Liver (tissue), 8 donors: ENCODE measurements at regions not wholly inside any gene's neighbourhood (a gene's known extent, or its start where the extent isn't known, plus 50 kb on each side); places are given as distances from the start of the nearest gene placed in this dataset.

Experiments used
- DNase-seq: peaks from one replicate; pipeline ENCODE4 v3.0.0-alpha.2; 2017; ENCODE audit warnings: low spot score
- H3K27ac ChIP-seq, 2 donors: one replicate each; pipeline ENCODE4 v1.7.0; 2013; ENCODE audit warnings: inconsistent platforms in 2 of 2, low read length in 2 of 2, control low read depth in 1 of 2, low read depth in 1 of 2, mild to moderate bottlenecking in 1 of 2
- H3K27me3 ChIP-seq, 4 donors: one replicate each; pipeline versions ENCODE4 v1.6.1 to v1.7.0; 2013; ENCODE audit warnings: low read length in 3 of 4, inconsistent platforms in 1 of 4, mild to moderate bottlenecking in 1 of 4, moderate library complexity in 1 of 4; ENCODE audit not compliant: control insufficient read depth in 4 of 4, insufficient read depth in 4 of 4
- H3K36me3 ChIP-seq, 4 donors: one replicate each; pipeline versions ENCODE4 v1.6.1 to v1.7.0; 2013; ENCODE audit warnings: low read length in 3 of 4, mild to moderate bottlenecking in 3 of 4, low read depth in 1 of 4, moderate library complexity in 1 of 4; ENCODE audit not compliant: control insufficient read depth in 4 of 4, insufficient read depth in 3 of 4
- H3K4me1 ChIP-seq, 4 donors: one replicate each; pipeline versions ENCODE4 v1.6.1 to v1.7.0; 2013; ENCODE audit warnings: low read length in 3 of 4, mild to moderate bottlenecking in 3 of 4, moderate library complexity in 1 of 4; ENCODE audit not compliant: control insufficient read depth in 4 of 4, insufficient read depth in 4 of 4
- H3K4me3 ChIP-seq, 3 donors: one replicate each; pipeline versions ENCODE4 v1.6.1 to v1.7.0; 2013; ENCODE audit warnings: low read length in 3 of 3, control low read depth in 1 of 3, low read depth in 1 of 3, mild to moderate bottlenecking in 1 of 3
- H3K9ac ChIP-seq, 2 donors: one replicate each; pipeline ENCODE4 v1.7.0; 2013; ENCODE audit warnings: low read length in 2 of 2, mild to moderate bottlenecking in 2 of 2, moderate library complexity in 2 of 2, control low read depth in 1 of 2, low read depth in 1 of 2
- H3K9me3 ChIP-seq, 4 donors: one replicate each; pipeline versions ENCODE4 v1.6.1 to v1.7.0; 2013; ENCODE audit warnings: low read length in 3 of 4; ENCODE audit not compliant: control insufficient read depth in 4 of 4
- ATF3 ChIP-seq: IDR thresholded peaks from 2 replicates; pipeline ENCODE4 v1.6.1; 2016; ENCODE audit warnings: antibody characterized with exemption
- EGR1 ChIP-seq, 2 donors: IDR thresholded peaks; 2 replicates each; pipeline ENCODE4 v1.6.1; 2016 to 2018; ENCODE audit warnings: antibody characterized with exemption in 2 of 2, low read depth in 2 of 2
- FOXA1 ChIP-seq: IDR thresholded peaks from 2 replicates; pipeline ENCODE4 v1.6.1; 2016; ENCODE audit warnings: antibody characterized with exemption
- FOXA2 ChIP-seq: IDR thresholded peaks from 2 replicates; pipeline ENCODE4 v1.6.1; 2016; ENCODE audit warnings: antibody characterized with exemption
- GABPA ChIP-seq, 2 donors: IDR thresholded peaks in 1 of 2; conservative IDR thresholded peaks in 1 of 2; 2 replicates each; pipeline ENCODE4 v1.6.1; 2016; ENCODE audit warnings: antibody characterized with exemption in 2 of 2, mild to moderate bottlenecking in 1 of 2, moderate library complexity in 1 of 2
- HNF4A ChIP-seq, 2 donors: conservative IDR thresholded peaks; 2 replicates each; pipeline ENCODE4 v1.6.1; 2016; ENCODE audit warnings: antibody characterized with exemption in 2 of 2, mild to moderate bottlenecking in 2 of 2
- HNF4G ChIP-seq: IDR thresholded peaks from 2 replicates; pipeline ENCODE4 v1.6.1; 2016; ENCODE audit warnings: antibody characterized with exemption
- JUND ChIP-seq, 2 donors: IDR thresholded peaks; 2 replicates each; pipeline ENCODE4 v1.6.1; 2016; ENCODE audit warnings: antibody characterized with exemption in 2 of 2
- NR2F2 ChIP-seq: IDR thresholded peaks from 2 replicates; pipeline ENCODE4 v1.6.1; 2016; ENCODE audit warnings: antibody characterized with exemption
- RAD21 ChIP-seq, 2 donors: IDR thresholded peaks; 2 replicates each; pipeline ENCODE4 v1.6.1; 2016; ENCODE audit warnings: antibody characterized with exemption in 2 of 2, mild to moderate bottlenecking in 2 of 2
- RXRA ChIP-seq, 2 donors: IDR thresholded peaks; 2 replicates each; pipeline ENCODE4 v1.6.1; 2017 to 2018; ENCODE audit warnings: antibody characterized with exemption in 2 of 2, mild to moderate bottlenecking in 1 of 2
- SP1 ChIP-seq: IDR thresholded peaks from 2 replicates; pipeline ENCODE4 v1.6.1; 2018; ENCODE audit warnings: antibody characterized with exemption, mild to moderate bottlenecking
- TAF1 ChIP-seq: conservative IDR thresholded peaks from 2 replicates; pipeline ENCODE4 v1.6.1; 2016; ENCODE audit warnings: antibody characterized with exemption, mild to moderate bottlenecking
- YY1 ChIP-seq: IDR thresholded peaks from 2 replicates; pipeline ENCODE4 v1.6.1; 2016; ENCODE audit warnings: antibody characterized with exemption, mild to moderate bottlenecking
- WGBS: extraction: QIAGEN DNeasy Blood & Tissue Kit; methylation state at CpG from one replicate; pipeline ENCODE4 v1.1.7; 2013; 5-methylcytosine and 5-hydroxymethylcytosine counted together
- TF ChIP-seq, protein P1 (sequence below): IDR thresholded peaks from 2 replicates; pipeline ENCODE4 v1.6.1; 2016; ENCODE audit warnings: antibody characterized with exemption
- TF ChIP-seq, protein P2 (sequence below): IDR thresholded peaks from 2 replicates; pipeline ENCODE4 v1.6.1; 2016; ENCODE audit warnings: antibody characterized with exemption
- TF ChIP-seq, protein P3 (sequence below): IDR thresholded peaks from 2 replicates; pipeline ENCODE4 v1.6.1; 2016; ENCODE audit warnings: antibody characterized with exemption, mild to moderate bottlenecking
- TF ChIP-seq, protein P4 (sequence below): fragments of 150-350 bp; IDR thresholded peaks from 2 replicates; pipeline ENCODE4 v1.5.1; 2017; ENCODE audit warnings: improper control_type of control experiment, low read depth, low read length; ENCODE audit not compliant: missing input control
- donor health status: healthy.
- donor health status: healthy.
- donor health status: healthy.
- donor health status: healthy.
- donor health status: healthy.

- no peak for DNase-seq
- H3K9ac ChIP-seq, result no peak overlapping the region
- TF ChIP-seq NR2F2 (no peak), RAD21 (IDR thresholded peaks at IDR 0.05) (no peak), FOXA2 (no peak), SP1 (no peak), ATF3 (no peak), YY1 (no peak), EGR1 (IDR thresholded peaks at IDR 0.05; ENCODE audit: low read depth in 2 of 2) (no peak), HNF4G (no peak), TAF1 (no peak), GABPA (IDR thresholded peaks at IDR 0.05 in 1 of 2, conservative IDR thresholded peaks at IDR 0.05 in 1 of 2) (no peak), JUND (IDR thresholded peaks at IDR 0.05) (no peak), HNF4A (conservative IDR thresholded peaks at IDR 0.05) (no peak), RXRA (IDR thresholded peaks at IDR 0.05) (no peak), FOXA1 (no peak)
- TF ChIP-seq, protein P1, sequence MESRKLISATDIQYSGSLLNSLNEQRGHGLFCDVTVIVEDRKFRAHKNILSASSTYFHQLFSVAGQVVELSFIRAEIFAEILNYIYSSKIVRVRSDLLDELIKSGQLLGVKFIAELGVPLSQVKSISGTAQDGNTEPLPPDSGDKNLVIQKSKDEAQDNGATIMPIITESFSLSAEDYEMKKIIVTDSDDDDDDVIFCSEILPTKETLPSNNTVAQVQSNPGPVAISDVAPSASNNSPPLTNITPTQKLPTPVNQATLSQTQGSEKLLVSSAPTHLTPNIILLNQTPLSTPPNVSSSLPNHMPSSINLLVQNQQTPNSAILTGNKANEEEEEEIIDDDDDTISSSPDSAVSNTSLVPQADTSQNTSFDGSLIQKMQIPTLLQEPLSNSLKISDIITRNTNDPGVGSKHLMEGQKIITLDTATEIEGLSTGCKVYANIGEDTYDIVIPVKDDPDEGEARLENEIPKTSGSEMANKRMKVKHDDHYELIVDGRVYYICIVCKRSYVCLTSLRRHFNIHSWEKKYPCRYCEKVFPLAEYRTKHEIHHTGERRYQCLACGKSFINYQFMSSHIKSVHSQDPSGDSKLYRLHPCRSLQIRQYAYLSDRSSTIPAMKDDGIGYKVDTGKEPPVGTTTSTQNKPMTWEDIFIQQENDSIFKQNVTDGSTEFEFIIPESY, result no peak
- TF ChIP-seq, protein P2, sequence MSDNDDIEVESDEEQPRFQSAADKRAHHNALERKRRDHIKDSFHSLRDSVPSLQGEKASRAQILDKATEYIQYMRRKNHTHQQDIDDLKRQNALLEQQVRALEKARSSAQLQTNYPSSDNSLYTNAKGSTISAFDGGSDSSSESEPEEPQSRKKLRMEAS, result no peak
- TF ChIP-seq, protein P3, sequence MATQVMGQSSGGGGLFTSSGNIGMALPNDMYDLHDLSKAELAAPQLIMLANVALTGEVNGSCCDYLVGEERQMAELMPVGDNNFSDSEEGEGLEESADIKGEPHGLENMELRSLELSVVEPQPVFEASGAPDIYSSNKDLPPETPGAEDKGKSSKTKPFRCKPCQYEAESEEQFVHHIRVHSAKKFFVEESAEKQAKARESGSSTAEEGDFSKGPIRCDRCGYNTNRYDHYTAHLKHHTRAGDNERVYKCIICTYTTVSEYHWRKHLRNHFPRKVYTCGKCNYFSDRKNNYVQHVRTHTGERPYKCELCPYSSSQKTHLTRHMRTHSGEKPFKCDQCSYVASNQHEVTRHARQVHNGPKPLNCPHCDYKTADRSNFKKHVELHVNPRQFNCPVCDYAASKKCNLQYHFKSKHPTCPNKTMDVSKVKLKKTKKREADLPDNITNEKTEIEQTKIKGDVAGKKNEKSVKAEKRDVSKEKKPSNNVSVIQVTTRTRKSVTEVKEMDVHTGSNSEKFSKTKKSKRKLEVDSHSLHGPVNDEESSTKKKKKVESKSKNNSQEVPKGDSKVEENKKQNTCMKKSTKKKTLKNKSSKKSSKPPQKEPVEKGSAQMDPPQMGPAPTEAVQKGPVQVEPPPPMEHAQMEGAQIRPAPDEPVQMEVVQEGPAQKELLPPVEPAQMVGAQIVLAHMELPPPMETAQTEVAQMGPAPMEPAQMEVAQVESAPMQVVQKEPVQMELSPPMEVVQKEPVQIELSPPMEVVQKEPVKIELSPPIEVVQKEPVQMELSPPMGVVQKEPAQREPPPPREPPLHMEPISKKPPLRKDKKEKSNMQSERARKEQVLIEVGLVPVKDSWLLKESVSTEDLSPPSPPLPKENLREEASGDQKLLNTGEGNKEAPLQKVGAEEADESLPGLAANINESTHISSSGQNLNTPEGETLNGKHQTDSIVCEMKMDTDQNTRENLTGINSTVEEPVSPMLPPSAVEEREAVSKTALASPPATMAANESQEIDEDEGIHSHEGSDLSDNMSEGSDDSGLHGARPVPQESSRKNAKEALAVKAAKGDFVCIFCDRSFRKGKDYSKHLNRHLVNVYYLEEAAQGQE, result no peak
- H3K9me3 ChIP-seq, result no peaks in the 10 kb centered on the region
- no peaks in the 10 kb centered on the region for H3K27me3 ChIP-seq
- no peaks in the 10 kb centered on the region for H3K36me3 ChIP-seq
- H3K4me1 ChIP-seq, result no peaks in the 10 kb centered on the region
- 84% methylated on average over 9 of the region's 9 CpGs for WGBS
- H3K4me3 ChIP-seq, result no peak overlapping the region
- H3K27ac ChIP-seq, result no peak overlapping the region
Measured at GRCh38 chr2:122027510-122028217, 272.2 kb downstream of the TSN start.

DNA sequence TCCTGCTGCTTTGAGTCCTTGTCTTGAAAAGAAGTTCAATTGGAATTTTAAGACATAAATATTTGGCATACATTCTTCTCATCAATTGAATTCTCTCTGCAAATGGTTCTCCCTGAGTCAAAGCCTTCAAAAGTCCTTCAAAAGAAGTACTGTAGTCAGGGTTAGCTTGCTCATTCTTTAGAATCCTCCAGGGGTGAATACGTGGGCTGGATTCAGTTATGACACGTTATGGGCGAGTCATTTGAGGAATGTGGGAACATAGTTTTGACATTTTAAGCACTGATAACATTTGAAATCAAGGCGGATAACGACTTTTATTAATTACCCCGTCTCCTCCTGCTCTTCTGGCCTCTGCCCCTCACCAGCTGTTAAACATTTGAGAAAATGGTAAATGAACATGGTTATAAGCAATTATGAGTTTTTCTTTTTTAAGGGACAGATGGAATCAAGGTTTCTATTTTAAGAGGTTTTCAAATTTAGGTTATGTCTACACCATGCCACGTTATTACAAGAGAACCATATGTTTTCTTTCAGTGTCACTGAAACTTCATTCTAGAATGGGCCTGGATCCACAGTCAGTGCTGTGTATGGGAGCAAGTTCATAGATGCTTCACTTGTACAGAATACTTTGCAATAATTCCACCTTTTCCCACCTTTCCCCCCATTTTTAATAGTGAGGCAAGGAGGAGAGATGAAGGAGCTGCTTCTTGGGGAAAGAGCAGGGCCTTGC is 273.1 kb downstream of the TSN start:
- WGBS, result 69% methylated on average over 7 of the region's 7 CpGs
- Histone ChIP-seq H3K27ac (no peak overlapping the region), H3K9ac (no peak overlapping the region), H3K4me3 (no peak overlapping the region), H3K36me3 (no peaks in the 10 kb centered on the region), H3K4me1 (no peaks in the 10 kb centered on the region), H3K9me3 (no peaks in the 10 kb centered on the region), H3K27me3 (no peaks in the 10 kb centered on the region)
- no peak for DNase-seq
- no peak for TF ChIP-seq EGR1 (IDR thresholded peaks at IDR 0.05; ENCODE audit: low read depth in 2 of 2)
- TF ChIP-seq RAD21 (IDR thresholded peaks at IDR 0.05), result no peak
- TF ChIP-seq, protein P2, result no peak
- TF ChIP-seq, protein P4, sequence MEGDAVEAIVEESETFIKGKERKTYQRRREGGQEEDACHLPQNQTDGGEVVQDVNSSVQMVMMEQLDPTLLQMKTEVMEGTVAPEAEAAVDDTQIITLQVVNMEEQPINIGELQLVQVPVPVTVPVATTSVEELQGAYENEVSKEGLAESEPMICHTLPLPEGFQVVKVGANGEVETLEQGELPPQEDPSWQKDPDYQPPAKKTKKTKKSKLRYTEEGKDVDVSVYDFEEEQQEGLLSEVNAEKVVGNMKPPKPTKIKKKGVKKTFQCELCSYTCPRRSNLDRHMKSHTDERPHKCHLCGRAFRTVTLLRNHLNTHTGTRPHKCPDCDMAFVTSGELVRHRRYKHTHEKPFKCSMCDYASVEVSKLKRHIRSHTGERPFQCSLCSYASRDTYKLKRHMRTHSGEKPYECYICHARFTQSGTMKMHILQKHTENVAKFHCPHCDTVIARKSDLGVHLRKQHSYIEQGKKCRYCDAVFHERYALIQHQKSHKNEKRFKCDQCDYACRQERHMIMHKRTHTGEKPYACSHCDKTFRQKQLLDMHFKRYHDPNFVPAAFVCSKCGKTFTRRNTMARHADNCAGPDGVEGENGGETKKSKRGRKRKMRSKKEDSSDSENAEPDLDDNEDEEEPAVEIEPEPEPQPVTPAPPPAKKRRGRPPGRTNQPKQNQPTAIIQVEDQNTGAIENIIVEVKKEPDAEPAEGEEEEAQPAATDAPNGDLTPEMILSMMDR, result no peak
- TF ChIP-seq YY1, result no peak
- TF ChIP-seq, protein P3, result no peak
- TF ChIP-seq RXRA (IDR thresholded peaks at IDR 0.05), result no peak
- TF ChIP-seq SP1, result no peak
- TF ChIP-seq NR2F2, result no peak
- no peak for TF ChIP-seq TAF1
- TF ChIP-seq GABPA (IDR thresholded peaks at IDR 0.05 in 1 of 2, conservative IDR thresholded peaks at IDR 0.05 in 1 of 2), result no peak
- TF ChIP-seq ATF3, result no peak
- TF ChIP-seq FOXA1, result no peak
